Thymus (tissue), 11 donors: ENCODE measurements at regions not wholly inside any gene's neighbourhood (a gene's known extent, or its start where the extent isn't known, plus 50 kb on each side); places are given as distances from the start of the nearest gene placed in this dataset.

Experiments used
- DNase-seq, 9 donors: peaks; one replicate each; pipeline ENCODE4 v3.0.0-alpha.2; 2013; ENCODE audit warnings: low spot score in 9 of 9, low read depth in 6 of 9, missing footprints in 1 of 9
- H3K27ac ChIP-seq, 2 donors: one replicate each; pipeline ENCODE4 v1.5.1; 2013; ENCODE audit warnings: control low read depth in 1 of 2, low read depth in 1 of 2, low read length in 1 of 2, mild to moderate bottlenecking in 1 of 2, moderate library complexity in 1 of 2
- H3K27me3 ChIP-seq, 2 donors: one replicate each; pipeline ENCODE4 v1.5.1; 2013; ENCODE audit warnings: low read length in 1 of 2; ENCODE audit not compliant: control insufficient read depth in 2 of 2, insufficient read depth in 1 of 2
- H3K36me3 ChIP-seq, 2 donors: one replicate each; pipeline ENCODE4 v1.5.1; 2013; ENCODE audit warnings: low read length in 1 of 2, mild to moderate bottlenecking in 1 of 2, moderate library complexity in 1 of 2; ENCODE audit not compliant: control insufficient read depth in 2 of 2, insufficient read depth in 2 of 2
- H3K4me1 ChIP-seq, 2 donors: one replicate each; pipeline ENCODE4 v1.5.1; 2013; ENCODE audit warnings: low read length in 2 of 2; ENCODE audit not compliant: control insufficient read depth in 2 of 2, insufficient read depth in 2 of 2
- H3K4me3 ChIP-seq, 2 donors: one replicate each; pipeline ENCODE4 v1.5.1; 2013; ENCODE audit warnings: low read length in 2 of 2, control low read depth in 1 of 2, mild to moderate bottlenecking in 1 of 2
- H3K9me3 ChIP-seq, 2 donors: one replicate each; pipeline ENCODE4 v1.5.1; 2013; ENCODE audit warnings: low read length in 1 of 2, mild to moderate bottlenecking in 1 of 2; ENCODE audit not compliant: control insufficient read depth in 2 of 2, insufficient read depth in 1 of 2
- WGBS: extraction: QIAGEN DNeasy Blood & Tissue Kit; methylation state at CpG from one replicate; pipeline ENCODE4 v1.1.7; 2013; 5-methylcytosine and 5-hydroxymethylcytosine counted together
- donor health status: healthy.

DNA sequence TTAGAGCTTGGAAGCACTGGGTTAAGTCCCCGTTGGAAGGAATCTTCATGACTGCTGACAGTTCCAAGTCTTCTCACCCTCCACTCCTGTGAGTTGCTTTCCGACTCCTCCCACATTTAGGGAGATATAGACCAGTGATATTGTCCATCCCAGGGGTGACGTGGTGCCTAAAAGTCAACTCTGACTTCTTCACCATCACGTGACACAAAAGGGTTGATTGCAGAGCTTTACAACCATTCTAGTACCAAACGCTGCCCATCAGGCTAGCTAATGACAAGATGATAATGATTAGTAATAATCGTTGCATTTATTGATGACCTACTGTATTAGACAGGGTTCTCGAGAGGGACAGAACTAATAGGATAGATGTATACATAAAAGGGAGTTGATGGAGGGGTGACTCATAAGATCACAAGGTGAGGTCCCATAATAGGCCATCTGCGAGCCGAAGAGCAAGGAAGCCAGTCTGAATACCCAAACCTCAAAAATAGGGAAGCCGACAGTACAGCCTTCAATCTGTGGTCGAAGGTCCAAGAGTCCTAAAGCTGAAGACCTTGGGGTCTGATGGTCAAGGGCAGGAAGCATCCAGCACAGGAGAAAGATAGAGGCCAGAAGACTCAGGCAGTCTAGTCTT lies 85.3 kb upstream of the CARD11 start:
- Histone ChIP-seq H3K4me3 (no peak overlapping the region), H3K27ac (no peak overlapping the region), H3K27me3 (no peaks in the 10 kb centered on the region), H3K9me3 (no peaks in the 10 kb centered on the region), H3K4me1 (no peaks in the 10 kb centered on the region), H3K36me3 (no peaks in the 10 kb centered on the region)
- DNase-seq: no peak
- WGBS: 77% methylated on average over 11 of the region's 11 CpGs

DNA sequence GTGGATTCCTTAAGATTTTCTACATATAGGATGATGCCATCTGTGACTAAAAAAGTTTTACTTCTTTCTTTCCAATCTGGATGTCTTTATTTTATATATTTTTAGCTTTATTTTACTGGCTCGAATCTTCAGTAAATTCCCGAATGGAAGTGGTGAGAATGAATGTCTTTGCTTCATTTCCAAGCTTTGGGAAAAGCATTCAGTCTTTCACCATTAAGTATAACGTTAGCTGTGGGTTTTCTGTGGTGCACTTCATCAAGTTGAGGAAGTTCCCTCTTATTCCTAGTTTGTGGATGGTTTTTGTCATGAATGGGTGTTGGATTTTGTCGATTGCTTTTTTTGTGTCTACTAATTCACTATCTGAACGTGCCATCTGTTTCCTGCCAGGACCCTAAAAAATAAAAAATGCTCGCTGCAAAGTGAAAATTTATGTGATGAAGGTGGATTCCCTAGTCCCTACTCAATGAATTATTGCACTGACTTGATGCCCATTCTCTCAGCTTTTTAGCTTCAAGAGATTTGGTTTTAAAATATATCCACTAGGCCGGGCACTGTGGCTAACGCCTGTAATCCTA lies 90.2 kb upstream of the CARD11 start:
- no peaks in the 10 kb centered on the region for H3K27me3 ChIP-seq
- H3K27ac ChIP-seq: no peak overlapping the region
- H3K9me3 ChIP-seq: peaks cover 0 to 3% of the 10 kb centered on the region in 2 donors
- H3K4me3 ChIP-seq: no peak overlapping the region
- no peaks in the 10 kb centered on the region for H3K36me3 ChIP-seq
- H3K4me1 ChIP-seq: no peaks in the 10 kb centered on the region
- DNase-seq: no peak
- WGBS: 21% methylated on average over 8 of the region's 8 CpGs

DNA sequence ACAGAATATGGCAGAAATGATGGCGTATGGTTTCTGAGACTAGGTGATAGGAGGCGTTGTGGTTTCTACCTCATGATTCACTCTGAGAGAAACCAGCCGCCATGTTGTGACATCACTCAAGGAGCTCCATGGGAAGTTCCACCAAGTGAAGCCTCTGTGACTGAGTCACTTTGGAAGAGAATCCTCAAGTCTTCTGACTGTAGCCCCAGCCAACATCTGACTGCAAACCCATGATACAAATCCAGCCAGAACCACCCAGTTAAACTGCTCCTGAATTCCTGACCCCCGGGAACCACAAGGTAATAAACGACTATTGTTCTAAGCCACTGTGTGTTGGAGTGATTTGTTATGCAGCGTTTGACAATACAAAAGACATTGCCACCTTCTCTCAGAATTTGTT lies 91.1 kb upstream of the CARD11 start:
- no peaks in the 10 kb centered on the region for H3K36me3 ChIP-seq
- no peak overlapping the region for H3K4me3 ChIP-seq
- no peaks in the 10 kb centered on the region for H3K27me3 ChIP-seq
- no peaks in the 10 kb centered on the region for H3K4me1 ChIP-seq
- no peak overlapping the region for H3K27ac ChIP-seq
- WGBS: 96% methylated on average over 6 of the region's 6 CpGs
- DNase-seq: no peak
- peaks cover 0 to 3% of the 10 kb centered on the region in 2 donors for H3K9me3 ChIP-seq

DNA sequence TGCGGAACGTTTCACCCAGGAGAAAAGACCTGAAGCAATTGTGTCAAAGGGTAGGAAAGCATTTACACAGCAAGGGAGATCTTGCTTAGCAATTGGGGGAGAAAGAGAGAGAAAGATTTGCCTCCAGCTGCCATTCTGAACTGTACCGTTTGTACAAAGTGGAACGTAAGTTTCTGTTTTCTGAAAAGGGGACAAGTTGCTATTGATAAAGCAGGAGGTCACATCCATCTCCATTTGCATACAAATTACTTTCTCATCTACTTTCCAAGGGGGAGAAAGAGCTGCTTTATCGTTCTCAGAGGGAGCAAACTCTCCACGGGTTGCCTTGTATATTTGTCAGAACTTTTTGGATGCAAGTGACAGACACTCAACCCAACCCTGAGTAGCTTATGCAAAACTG lies 92.0 kb upstream of the CARD11 start:
- Histone ChIP-seq H3K36me3 (no peaks in the 10 kb centered on the region), H3K27ac (no peak overlapping the region), H3K27me3 (no peaks in the 10 kb centered on the region), H3K9me3 (peaks cover 0 to 3% of the 10 kb centered on the region in 2 donors), H3K4me3 (no peak overlapping the region), H3K4me1 (no peaks in the 10 kb centered on the region)
- no peak for DNase-seq
- WGBS: 93% methylated on average over 6 of the region's 6 CpGs

DNA sequence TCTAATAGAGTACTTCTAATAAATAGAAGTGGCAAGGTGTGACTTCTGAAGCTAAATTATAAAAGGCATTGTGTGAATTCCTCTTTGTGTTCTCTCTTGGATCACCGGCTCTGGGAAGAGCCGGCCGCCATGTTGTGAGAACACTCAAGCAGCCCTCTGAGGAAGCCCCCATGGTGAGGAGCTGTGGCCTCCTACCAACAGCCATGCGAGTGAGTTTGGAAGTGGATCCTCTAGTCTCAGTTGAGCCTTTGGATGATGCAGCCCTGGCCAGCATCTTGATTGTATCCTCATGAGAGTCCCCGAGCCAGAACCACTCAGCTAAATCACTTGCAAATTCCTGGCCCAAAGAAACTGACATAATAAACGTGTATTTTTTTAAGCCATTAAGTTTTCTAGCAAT lies 94.5 kb upstream of the CARD11 start:
- Histone ChIP-seq H3K36me3 (no peaks in the 10 kb centered on the region), H3K4me1 (no peaks in the 10 kb centered on the region), H3K4me3 (no peak overlapping the region), H3K27ac (no peak overlapping the region), H3K9me3 (peaks cover 0 to 3% of the 10 kb centered on the region in 2 donors), H3K27me3 (no peaks in the 10 kb centered on the region)
- WGBS: 97% methylated on average over 6 of the region's 6 CpGs
- DNase-seq: no peak

DNA sequence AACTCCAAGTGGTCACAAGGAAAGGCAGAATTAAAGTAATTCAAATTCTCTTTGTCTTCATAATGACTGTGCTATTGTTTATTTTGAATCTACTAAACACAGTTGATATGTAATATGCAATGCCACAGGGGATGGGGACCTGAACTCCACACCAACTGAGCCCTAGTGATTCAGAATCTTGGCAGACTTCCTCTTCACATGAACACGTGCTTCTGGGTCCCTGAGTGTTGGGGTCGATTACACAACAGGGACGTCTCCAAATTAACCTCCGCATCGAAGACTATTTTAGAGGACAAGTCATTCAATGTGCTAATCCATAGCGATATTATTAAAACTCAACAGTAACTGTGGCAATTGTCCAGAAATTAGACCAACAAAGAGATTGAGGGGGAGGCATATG lies 95.3 kb upstream of the CARD11 start:
- no peak for DNase-seq
- 52% methylated on average over 6 of the region's 6 CpGs for WGBS
- no peak overlapping the region for H3K4me3 ChIP-seq
- H3K4me1 ChIP-seq: no peaks in the 10 kb centered on the region
- no peak overlapping the region for H3K27ac ChIP-seq
- H3K27me3 ChIP-seq: no peaks in the 10 kb centered on the region
- H3K36me3 ChIP-seq: no peaks in the 10 kb centered on the region
- H3K9me3 ChIP-seq: peaks cover 0 to 3% of the 10 kb centered on the region in 2 donors

DNA sequence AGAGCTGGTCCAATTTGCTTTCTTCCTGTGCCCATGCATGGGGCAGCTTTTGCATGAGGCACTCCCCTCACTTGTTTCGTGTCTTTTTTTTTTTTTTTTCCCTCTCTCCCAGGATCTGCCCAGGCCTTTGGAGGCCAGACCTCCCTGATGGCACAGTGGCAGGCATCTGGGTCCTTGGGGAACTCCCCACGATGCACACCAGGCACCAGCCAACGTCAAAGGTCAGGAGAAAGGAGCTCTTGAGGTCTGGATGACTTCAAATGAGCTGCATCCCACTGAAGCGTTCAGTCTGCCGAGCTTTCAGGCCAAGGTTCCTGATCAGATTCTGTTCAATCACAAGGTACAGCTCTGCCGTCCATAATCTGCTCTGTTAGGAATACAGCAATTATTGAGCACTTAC lies 97.2 kb upstream of the CARD11 start:
- H3K9me3 ChIP-seq: peaks cover 0 to 3% of the 10 kb centered on the region in 2 donors
- no peaks in the 10 kb centered on the region for H3K4me1 ChIP-seq
- H3K4me3 ChIP-seq: no peak overlapping the region
- H3K36me3 ChIP-seq: no peaks in the 10 kb centered on the region
- 81% methylated on average over 6 of the region's 6 CpGs for WGBS
- H3K27me3 ChIP-seq: no peaks in the 10 kb centered on the region
- no peak overlapping the region for H3K27ac ChIP-seq
- no peak for DNase-seq

DNA sequence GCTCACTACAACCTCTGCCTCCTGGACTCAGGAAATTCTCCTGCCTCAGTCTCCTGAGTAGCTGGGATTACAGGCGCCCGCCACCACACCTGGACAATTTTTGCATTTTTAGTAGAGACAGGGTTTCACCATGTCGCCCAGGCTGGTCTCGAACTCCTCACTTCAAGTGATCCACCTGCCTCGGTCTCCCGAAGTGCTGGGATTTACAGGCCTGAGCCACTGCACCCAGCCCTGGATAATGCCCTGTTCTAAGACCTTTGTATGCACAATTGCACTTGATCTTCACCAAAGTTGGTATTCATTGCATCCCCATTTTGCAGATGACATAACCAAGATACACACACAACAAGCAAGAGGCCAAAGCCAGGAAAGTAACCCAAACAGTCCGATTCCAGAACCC lies 97.7 kb upstream of the CARD11 start:
- H3K27me3 ChIP-seq: no peaks in the 10 kb centered on the region
- H3K36me3 ChIP-seq: no peaks in the 10 kb centered on the region
- WGBS: 81% methylated on average over 7 of the region's 7 CpGs
- no peak for DNase-seq
- no peak overlapping the region for H3K27ac ChIP-seq
- no peak overlapping the region for H3K4me3 ChIP-seq
- H3K9me3 ChIP-seq: peaks cover 0 to 3% of the 10 kb centered on the region in 2 donors
- no peaks in the 10 kb centered on the region for H3K4me1 ChIP-seq

DNA sequence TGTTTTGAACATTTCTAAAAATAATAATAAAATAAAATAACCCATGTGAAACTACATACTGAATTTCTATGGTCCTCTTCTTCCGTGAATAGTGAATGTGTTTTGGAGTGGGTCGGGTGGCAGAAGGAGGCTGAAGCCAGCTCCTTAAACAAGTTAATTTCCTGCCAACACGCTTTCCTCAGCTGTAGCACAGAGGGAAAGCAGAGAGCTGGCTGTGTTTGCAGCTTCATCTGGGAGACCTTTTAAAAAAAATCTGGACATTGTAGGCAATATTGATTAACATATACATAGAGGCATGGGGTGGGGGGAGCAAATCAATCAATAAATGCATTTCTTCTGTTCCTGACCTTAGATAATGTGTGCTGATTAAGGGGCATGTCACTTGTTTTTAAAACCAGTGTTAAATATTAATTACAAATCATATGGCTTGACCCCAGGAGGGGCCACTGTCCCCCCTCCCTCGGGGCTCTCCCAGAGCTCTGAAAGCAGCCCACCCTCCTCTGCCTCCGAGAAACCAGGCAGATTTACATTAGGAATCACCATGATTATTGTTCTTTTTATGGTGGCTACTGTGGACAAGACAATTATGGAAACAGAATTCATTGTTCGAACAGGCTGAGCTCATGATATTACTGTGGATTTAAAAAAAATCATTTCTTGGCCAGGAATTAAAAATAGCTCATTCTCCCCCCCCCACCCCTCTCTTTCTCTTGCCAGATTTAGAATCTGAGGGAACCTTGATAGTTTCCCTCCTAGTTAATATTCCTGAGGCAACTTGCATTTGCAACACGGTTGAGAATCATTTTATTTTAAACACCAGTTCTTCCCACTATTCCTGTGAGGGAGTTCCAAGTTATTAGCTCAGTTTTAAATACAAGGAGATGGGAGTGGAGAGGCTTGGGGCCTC lies 100.5 kb upstream of the CARD11 start:
- WGBS: 87% methylated on average over 7 of the region's 7 CpGs
- H3K4me1 ChIP-seq: peaks cover 0 to under 1% of the 10 kb centered on the region in 2 donors
- no peak for DNase-seq
- H3K4me3 ChIP-seq: no peak overlapping the region
- no peak overlapping the region for H3K27ac ChIP-seq
- no peaks in the 10 kb centered on the region for H3K36me3 ChIP-seq
- no peaks in the 10 kb centered on the region for H3K9me3 ChIP-seq
- no peaks in the 10 kb centered on the region for H3K27me3 ChIP-seq
